GM20000 (cell line): ENCODE measurements at regions not wholly inside any gene's neighbourhood (a gene's known extent, or its start where the extent isn't known, plus 50 kb on each side); places are given as distances from the start of the nearest gene placed in this dataset.

Experiments used
- DNase-seq: peaks from one replicate; pipeline ENCODE4 v3.0.0; 2012; ENCODE audit warnings: low spot score
- TF ChIP-seq, protein P1 (sequence below): IDR thresholded peaks from 2 replicates; pipeline ENCODE4 v1.5.1; 2012; ENCODE audit warnings: mild to moderate bottlenecking, control low read depth; ENCODE audit errors: extremely low read depth, missing control alignments

DNA sequence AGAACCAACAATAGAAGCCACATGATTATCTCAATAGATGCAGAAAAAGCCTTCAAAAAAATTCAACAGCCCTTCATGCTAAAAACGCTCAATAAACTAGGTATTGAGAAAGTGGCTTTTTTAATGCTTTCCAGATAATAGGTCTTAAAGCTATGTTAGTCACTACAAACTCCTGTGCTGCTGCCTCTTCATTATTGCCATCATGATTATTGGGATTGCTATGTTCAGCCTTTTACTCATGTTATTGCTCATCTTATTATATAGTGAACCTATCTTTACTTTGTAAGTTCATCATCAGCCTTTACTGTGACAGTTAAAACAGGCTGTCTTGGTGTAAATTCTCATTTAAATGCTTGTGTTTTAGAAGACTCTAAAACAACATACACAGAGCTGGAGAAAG, 1557.2 kb upstream of the ZEB2 start:
- DNase-seq: no peak
- TF ChIP-seq, protein P1, sequence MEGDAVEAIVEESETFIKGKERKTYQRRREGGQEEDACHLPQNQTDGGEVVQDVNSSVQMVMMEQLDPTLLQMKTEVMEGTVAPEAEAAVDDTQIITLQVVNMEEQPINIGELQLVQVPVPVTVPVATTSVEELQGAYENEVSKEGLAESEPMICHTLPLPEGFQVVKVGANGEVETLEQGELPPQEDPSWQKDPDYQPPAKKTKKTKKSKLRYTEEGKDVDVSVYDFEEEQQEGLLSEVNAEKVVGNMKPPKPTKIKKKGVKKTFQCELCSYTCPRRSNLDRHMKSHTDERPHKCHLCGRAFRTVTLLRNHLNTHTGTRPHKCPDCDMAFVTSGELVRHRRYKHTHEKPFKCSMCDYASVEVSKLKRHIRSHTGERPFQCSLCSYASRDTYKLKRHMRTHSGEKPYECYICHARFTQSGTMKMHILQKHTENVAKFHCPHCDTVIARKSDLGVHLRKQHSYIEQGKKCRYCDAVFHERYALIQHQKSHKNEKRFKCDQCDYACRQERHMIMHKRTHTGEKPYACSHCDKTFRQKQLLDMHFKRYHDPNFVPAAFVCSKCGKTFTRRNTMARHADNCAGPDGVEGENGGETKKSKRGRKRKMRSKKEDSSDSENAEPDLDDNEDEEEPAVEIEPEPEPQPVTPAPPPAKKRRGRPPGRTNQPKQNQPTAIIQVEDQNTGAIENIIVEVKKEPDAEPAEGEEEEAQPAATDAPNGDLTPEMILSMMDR: no peak

DNA sequence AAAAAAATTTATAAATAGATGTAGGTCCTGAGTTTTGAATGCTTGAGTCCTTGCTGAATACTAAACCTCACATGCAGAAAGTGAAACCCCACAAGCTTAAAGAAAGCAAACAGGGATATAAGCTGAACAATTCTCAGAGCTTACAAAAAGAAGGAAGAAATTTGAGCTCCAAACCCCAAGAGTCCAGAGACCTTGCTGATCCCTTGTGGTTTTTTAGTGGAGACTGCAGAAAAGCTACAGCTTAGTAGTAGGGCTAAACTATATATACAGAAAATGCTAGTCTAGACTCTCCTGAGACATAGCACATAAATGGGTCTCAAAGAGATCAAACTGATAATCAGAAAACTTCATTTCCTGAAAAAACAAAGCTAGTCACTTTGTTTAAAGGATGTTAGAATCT, 1548.1 kb upstream of the ZEB2 start:
- TF ChIP-seq, protein P1: no peak
- no peak for DNase-seq

DNA sequence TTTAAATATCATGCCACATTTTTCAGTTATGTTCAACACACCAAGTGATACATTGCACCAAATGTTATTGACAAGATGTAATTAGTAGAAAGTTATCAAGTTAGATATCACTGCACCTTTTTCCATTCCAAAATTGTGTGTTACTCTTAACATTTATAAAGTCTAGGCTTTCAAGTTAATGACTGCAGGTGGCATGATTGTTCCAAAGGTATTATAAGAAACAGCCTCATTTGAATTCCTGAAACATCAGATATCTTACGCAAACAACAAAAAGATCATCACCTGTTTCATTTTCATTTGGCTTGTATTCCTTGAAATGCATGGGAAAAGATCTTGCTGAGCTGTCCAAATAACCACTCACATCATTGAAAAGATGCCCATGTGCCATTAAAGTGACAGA, 1528.2 kb upstream of the ZEB2 start:
- TF ChIP-seq, protein P1: no peak
- no peak for DNase-seq

DNA sequence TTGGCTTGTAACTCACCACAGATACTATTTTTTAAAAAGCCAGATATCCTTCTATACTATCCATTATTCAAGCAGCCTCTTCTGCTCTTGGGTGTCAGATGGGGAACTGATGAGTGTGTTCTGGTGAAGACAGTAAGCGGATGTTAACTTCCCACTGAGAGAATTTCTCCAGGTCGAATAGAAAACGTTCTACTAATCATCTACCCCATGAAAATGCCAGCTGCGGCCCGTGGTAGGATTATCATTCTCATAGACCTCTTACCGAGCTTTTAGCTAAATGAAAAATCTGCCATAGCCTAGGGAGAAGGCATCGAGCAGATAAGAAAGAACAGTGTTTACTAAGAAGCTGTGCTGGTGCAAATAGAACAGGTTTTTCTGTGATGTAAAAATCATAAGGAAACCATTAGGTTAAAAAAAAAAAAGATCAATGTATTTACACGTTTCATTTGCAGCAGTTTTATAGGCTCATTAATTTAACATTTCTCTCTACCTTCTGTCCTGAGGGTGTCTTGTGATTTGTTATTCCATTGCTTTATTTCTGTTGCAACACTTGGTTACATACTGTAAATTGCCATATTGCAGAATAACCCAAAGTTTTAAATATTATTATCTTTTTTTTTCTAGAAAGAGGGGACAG, 1521.5 kb upstream of the ZEB2 start:
- DNase-seq: no peak
- TF ChIP-seq, protein P1: no peak

DNA sequence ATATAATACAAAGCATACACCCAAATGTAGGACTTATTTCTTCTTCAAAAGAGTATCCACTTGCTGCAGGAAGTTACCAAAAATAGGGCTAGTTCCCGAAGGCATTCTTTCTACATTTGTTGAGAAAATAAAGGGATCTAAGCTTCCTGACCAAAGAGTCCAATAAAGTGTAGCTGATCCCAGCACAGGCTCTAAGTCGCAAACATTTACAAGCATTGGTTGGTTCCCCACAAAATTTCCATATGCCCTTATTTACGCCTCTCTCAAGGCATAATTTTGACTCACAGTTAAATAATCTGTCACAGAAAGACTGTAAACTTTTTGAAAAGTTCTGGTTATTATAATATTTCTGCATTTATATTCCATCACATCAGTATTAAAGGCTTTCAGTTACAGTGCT, 1520.1 kb upstream of the ZEB2 start:
- no peak for DNase-seq
- TF ChIP-seq, protein P1: no peak

DNA sequence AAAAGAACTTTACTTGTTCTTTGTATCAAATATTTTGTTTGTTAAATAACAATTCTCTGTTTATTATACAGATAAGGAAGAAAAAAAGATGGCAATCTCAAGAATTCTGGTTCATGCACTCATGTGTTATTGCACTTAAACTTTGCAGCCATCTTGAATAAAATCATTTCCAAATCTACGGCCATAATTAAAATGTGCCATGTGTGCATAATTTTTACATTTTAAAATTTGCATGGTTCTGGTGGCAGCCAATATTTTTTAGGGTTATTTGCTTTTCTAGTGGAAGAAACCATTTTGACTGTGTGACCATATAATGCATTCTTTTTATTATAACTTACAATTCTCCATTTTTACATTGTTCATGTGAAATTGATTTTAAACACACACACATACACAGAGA, 1518.1 kb upstream of the ZEB2 start:
- TF ChIP-seq, protein P1: no peak
- DNase-seq: no peak

DNA sequence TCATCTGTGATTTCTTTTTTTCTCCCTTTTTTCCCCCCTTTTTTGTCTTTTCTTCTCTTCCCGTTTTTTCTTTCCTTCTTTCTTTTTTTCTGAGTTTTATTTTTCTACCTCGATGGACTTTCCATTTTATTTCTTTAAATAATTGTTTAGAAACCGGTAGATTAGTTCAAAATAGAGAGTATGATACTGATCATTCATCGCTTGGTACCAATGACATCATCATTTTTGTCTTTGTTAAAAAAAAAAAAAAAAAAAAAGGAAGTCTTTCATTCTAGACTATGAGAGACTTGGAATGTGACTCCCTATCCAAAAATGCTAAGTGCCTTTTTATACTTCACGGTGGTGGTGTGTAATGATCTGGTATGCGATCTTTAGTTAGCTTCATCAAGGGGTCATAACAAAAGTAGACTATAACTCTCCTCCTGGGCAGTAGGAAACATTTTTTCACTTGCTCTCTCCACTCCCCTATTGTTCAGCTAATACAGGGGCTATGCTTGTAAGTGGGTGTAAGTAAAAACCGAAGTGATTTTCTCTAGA, 1517.5 kb upstream of the ZEB2 start:
- no peak for DNase-seq
- TF ChIP-seq, protein P1: no peak
